ENCODE measurements at regions not wholly inside any gene's neighbourhood (a gene's known extent, or its start where the extent isn't known, plus 50 kb on each side); places are given as distances from the start of the nearest gene placed in this dataset.

DNA sequence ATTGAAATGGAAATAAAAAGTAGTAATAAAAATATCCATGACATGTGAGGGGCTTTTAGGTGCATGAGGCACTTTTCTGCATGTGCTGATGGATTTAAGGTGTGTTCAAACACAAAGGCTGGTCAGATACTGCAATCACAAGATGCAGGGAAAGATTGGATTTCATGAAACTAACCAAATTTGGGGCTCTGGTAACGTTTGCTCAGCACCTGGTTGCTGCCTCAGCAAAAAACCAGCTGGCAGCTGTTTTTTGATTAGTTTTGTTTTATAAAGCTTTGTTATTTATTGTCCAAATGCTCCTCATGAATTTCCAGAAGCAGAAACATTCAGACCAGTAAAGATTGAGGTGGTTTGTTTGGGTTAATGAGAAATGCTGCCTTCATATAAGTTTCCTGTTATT is 195.7 kb upstream of the NRG3 start:
- Histone ChIP-seq H3K4ac (ENCODE audit: low read depth, low read length) (no peak overlapping the region), H3K9me1 (ENCODE audit: insufficient read depth, low read length) (no peaks in the 10 kb centered on the region), H4K91ac (ENCODE audit: insufficient read depth, low read depth, low read length) (no peak overlapping the region), H3K27ac (ENCODE audit: insufficient read depth, low read length) (no peak overlapping the region), H4K20me1 (ENCODE audit: insufficient read depth, low read length) (no peaks in the 10 kb centered on the region), H2AK9ac (replicated peaks; ENCODE audit: low read depth, low read length, poor library complexity) (no peak overlapping the region), H3K9me3 (ENCODE audit: control insufficient read depth, insufficient read depth, low read length) (peaks cover 6% of the 10 kb centered on the region), H3K14ac (replicated peaks; ENCODE audit: low read depth, low read length) (no peak overlapping the region), H4K5ac (ENCODE audit: low read depth, low read length) (no peak overlapping the region), H2AFZ (replicated peaks; ENCODE audit: low read length, poor library complexity) (no peak overlapping the region), H3K36me3 (ENCODE audit: control insufficient read depth, insufficient read depth, low read length) (no peaks in the 10 kb centered on the region), H3K4me1 (ENCODE audit: control insufficient read depth, insufficient read depth, low read length) (no peaks in the 10 kb centered on the region), H3K9ac (ENCODE audit: low read depth, low read length) (no peak overlapping the region), H3K79me1 (ENCODE audit: low read depth in 1 of 2, low read length in 2 of 2) (no peaks in the 10 kb centered on the region), H3K18ac (ENCODE audit: low read depth, low read length) (no peak overlapping the region), H2BK15ac (ENCODE audit: low read depth, low read length) (no peak overlapping the region), H2BK5ac (ENCODE audit: low read depth, low read length, poor library complexity, severe bottlenecking) (no peak overlapping the region), H3K23ac (ENCODE audit: low read depth, low read length) (no peak overlapping the region), H3K4me2 (ENCODE audit: low read depth, low read length) (no peak overlapping the region), H2BK20ac (ENCODE audit: low read depth, low read length) (no peak overlapping the region), H3K4me3 (ENCODE audit: insufficient read depth, low read depth, low read length) (no peak overlapping the region), H2BK120ac (ENCODE audit: low read depth, low read length) (no peak overlapping the region), H2AK5ac (ENCODE audit: low read depth, low read length) (no peak overlapping the region), H3K56ac (ENCODE audit: extremely low read depth, insufficient read depth, low read length) (no peak overlapping the region), H4K8ac (ENCODE audit: low read depth in 2 of 2, low read length in 2 of 2) (no peak overlapping the region), H3K27me3 (ENCODE audit: control insufficient read depth, insufficient read depth, low read length) (no peaks in the 10 kb centered on the region)
- BruUV-seq (replicated peaks): no TSS peak
- ATAC-seq (ENCODE audit: low read depth) (no peak), DNase-seq (no peak)
- in situ Hi-C loops (cut with MboI; ENCODE audit: low sequenced_read_pairs): no loop called here
- no peak for TF ChIP-seq ELK1 (IDR thresholded peaks at IDR 0.05; ENCODE audit: borderline replicate concordance, low read depth, low read length)
- no peak for TF ChIP-seq RFX5 (IDR thresholded peaks at IDR 0.05; ENCODE audit: low read depth, low read length)
- no peak for TF ChIP-seq RAD21 (IDR thresholded peaks at IDR 0.05; ENCODE audit: low read length)
- CTCF ChIA-PET: no interaction called here
- intact Hi-C loops (cut with micrococcal nuclease): no loop called here
- no CpG with 5 or more reads among the region's 1 CpG for WGBS, 2 experiments (ENCODE audit: extremely low coverage in 2 of 2, insufficient read length in 1 of 2)
- POLR2A ChIA-PET (ENCODE audit: unreplicated experiment): no interaction called here
- dilution Hi-C loops (cut with HindIII; ENCODE audit: low sequenced_read_pairs, unreplicated experiment): no loop called here

Data from IMR-90 (cell line).